Activated CD4-positive, alpha-beta T cell treated with anti-CD3 and anti-CD28 coated beads, Interleukin-2, amount 10 ng/mL, durations not matched to agents 24 days and 14 days (primary cell): ENCODE measurements at regions not wholly inside any gene's neighbourhood (a gene's known extent, or its start where the extent isn't known, plus 50 kb on each side); places are given as distances from the start of the nearest gene placed in this dataset.

Experiments used
- DNase-seq: peaks from one replicate; pipeline ENCODE4 v3.0.0; 2022
- H3K27ac Mint-ChIP-seq: one replicate; pipeline ENCODE4 v1.8.0; 2022; ENCODE audit warnings: mild to moderate bottlenecking, mixed read lengths
- H3K27me3 Mint-ChIP-seq: one replicate; pipeline ENCODE4 v1.8.0; 2022; ENCODE audit warnings: mixed read lengths
- H3K36me3 Mint-ChIP-seq: one replicate; pipeline ENCODE4 v1.8.0; 2022; ENCODE audit warnings: low read depth, mild to moderate bottlenecking, mixed read lengths
- H3K4me1 Mint-ChIP-seq: one replicate; pipeline ENCODE4 v1.8.0; 2021; ENCODE audit warnings: mixed read lengths
- H3K4me3 Mint-ChIP-seq: one replicate; pipeline ENCODE4 v1.8.0; 2022; ENCODE audit warnings: mild to moderate bottlenecking, moderate library complexity, mixed read lengths
- H3K9me3 Mint-ChIP-seq: one replicate; pipeline ENCODE4 v1.8.0; 2021; ENCODE audit warnings: mixed read lengths
- intact Hi-C: fragments of 100-400 bp; cut with micrococcal nuclease; formaldehyde crosslinking; loops from one replicate; pipeline ENCODE4 v1.15.1; 2023

DNA sequence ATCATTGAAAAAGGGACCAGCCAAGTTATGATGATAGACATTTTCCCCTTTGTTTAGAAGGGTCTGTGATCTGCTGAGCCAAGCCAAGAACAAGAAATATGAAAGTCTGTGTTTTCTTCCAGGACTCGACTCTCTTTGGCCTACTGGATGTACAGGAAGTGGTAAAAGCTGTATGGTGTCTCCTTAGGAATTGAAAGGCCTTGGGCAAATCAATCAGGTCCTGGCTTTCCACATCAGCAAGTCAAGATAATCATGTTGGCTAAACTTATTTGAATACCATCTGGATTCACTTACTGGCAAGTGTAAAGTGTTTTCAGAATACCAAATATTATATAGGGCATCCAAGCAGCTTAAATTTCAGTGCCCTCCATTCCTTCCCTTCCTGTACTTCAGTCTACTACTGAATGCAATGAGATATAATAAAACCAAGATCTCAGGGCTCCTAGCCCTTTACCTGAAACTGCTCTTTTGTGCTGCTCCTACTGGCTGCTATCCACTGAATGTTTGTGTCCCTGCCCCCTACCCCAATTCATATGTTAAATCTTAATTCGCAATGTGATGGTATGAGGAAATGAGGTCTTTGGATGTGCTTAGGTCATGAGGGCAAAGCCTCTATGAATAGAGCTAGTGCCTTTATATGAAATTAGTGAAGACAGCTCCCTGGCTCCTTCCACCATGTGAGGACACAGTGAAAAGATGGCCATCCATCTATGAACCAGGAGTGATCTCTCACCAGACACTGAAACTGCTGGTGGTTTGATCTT, 578.0 kb downstream of the SPRY1 start:
- intact Hi-C loops, result no loop called here
- Mint-ChIP-seq H3K4me1 (no peaks in the 10 kb centered on the region), H3K27me3 (no peaks in the 10 kb centered on the region), H3K36me3 (no peaks in the 10 kb centered on the region), H3K27ac (no peak overlapping the region), H3K9me3 (no peaks in the 10 kb centered on the region), H3K4me3 (no peak overlapping the region)
- no peak for DNase-seq

DNA sequence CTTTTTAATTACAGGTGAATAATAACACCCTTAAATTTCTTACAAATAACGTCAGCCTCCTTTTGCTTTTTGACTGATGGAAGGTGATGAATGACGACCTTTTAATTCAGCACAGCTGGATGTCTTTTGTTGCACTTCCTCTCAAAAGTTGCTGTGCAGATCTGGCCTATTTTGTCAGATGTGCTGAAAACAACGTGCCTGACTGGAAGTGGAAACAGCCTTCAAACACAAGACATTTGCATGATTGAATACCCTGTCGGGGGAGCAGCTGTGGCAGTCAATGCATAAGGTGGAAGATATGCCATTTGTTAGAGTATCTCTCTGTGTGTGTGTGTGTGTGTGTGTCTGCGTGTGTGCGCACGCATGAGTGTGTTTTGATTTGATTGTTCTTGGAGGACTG, 579.7 kb downstream of the SPRY1 start:
- Mint-ChIP-seq H3K36me3 (no peaks in the 10 kb centered on the region), H3K4me3 (no peak overlapping the region), H3K9me3 (no peaks in the 10 kb centered on the region), H3K4me1 (no peaks in the 10 kb centered on the region), H3K27me3 (no peaks in the 10 kb centered on the region), H3K27ac (no peak overlapping the region)
- intact Hi-C loops, result no loop called here
- DNase-seq, result no peak

DNA sequence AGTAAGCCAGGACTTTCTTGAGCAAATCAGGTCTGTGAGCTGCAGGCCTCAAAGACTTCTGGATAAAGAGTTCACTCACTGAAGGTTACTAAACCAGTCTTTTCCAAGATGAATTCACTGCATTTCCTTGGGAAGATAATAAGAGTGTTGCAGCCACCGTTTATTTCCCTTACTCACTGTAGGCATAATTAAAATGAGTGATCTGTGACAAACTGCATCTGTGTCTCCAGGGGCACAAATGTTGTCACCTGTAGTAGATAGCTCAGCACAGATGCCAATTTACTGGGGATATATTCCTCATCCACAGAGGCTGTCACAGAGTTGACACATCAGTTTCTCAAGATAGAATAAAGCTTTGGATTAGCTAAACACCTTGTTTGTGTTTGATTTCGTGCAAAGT, 580.2 kb downstream of the SPRY1 start:
- Mint-ChIP-seq H3K9me3 (no peaks in the 10 kb centered on the region), H3K27me3 (no peaks in the 10 kb centered on the region), H3K27ac (no peak overlapping the region), H3K4me1 (no peaks in the 10 kb centered on the region), H3K36me3 (no peaks in the 10 kb centered on the region), H3K4me3 (no peak overlapping the region)
- DNase-seq, result no peak
- intact Hi-C loops, result no loop called here

DNA sequence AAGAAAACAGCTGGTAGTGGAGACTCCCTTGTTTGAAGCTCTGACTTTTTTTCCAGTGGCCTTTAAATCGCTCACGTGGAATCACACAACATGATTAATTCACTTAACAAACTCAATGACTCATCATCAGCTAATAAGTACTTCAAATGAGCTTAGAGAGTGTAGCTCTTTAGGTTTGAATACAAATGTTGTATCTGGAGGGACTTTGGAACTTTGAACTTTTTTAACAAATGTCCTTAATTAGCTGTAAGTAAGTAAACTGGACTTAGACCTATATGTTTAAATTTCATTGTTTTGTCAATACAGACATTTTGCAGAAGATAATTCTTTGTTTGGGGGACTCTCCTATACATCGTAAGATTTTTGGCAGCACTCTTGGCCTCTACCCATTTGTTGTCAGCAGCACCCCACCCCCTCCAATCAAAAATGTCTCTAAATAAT, 581.1 kb downstream of the SPRY1 start:
- H3K4me3 Mint-ChIP-seq, result no peak overlapping the region
- no peak for DNase-seq
- no peaks in the 10 kb centered on the region for H3K4me1 Mint-ChIP-seq
- no peaks in the 10 kb centered on the region for H3K36me3 Mint-ChIP-seq
- intact Hi-C loops, result no loop called here
- H3K27ac Mint-ChIP-seq, result no peak overlapping the region
- H3K9me3 Mint-ChIP-seq, result no peaks in the 10 kb centered on the region
- H3K27me3 Mint-ChIP-seq, result no peaks in the 10 kb centered on the region

DNA sequence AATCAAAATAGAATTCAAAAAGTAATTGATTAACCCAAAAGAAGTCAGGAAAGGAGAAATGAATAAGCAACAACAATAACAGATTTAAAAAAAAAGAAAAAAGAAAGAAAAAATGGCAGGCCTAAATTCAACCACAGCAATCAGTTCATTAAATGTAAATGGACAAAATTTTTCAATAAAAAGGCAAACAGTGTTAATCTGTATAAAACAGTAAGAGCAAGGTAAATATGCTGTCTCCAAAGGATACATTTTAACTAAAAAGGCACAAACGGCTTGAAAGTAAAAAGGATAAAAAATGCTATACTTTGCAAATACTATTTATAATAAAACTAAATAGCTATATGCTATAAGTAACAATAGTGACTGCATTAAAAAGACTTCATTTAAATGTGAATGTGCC, 582.0 kb downstream of the SPRY1 start:
- H3K27ac Mint-ChIP-seq, result no peak overlapping the region
- H3K9me3 Mint-ChIP-seq, result no peaks in the 10 kb centered on the region
- no peak overlapping the region for H3K4me3 Mint-ChIP-seq
- intact Hi-C loops, result no loop called here
- no peaks in the 10 kb centered on the region for H3K36me3 Mint-ChIP-seq
- DNase-seq, result no peak
- no peaks in the 10 kb centered on the region for H3K27me3 Mint-ChIP-seq
- H3K4me1 Mint-ChIP-seq, result no peaks in the 10 kb centered on the region

DNA sequence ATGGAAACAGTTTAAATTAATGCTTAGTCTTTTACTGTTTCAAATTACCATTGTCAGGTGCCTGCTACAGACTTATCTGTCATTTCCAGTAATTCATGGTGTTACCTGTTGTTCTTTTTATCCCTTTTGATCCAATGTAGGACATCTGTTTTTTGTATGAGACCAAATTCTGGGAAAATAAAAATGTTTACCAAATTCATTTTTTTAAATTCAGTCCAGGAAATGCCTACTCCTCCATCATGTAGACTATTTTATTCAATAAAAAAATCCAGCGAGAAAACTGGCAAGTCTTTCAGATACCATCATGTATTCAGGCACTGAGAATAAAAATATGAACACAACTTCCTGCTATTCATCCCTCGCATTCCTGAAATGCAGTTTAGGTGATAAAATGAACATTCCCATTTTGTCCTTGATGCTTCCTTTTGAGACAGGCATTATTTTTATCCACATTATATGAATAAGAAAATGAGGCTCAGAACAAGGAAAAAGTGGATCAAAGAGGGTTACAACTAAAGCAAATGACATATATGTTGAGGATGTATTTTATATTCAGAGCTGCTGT, 584.2 kb downstream of the SPRY1 start:
- Mint-ChIP-seq H3K4me3 (no peak overlapping the region), H3K9me3 (no peaks in the 10 kb centered on the region), H3K27me3 (no peaks in the 10 kb centered on the region), H3K36me3 (no peaks in the 10 kb centered on the region), H3K27ac (no peak overlapping the region), H3K4me1 (no peaks in the 10 kb centered on the region)
- intact Hi-C loops, result no loop called here
- DNase-seq, result no peak

DNA sequence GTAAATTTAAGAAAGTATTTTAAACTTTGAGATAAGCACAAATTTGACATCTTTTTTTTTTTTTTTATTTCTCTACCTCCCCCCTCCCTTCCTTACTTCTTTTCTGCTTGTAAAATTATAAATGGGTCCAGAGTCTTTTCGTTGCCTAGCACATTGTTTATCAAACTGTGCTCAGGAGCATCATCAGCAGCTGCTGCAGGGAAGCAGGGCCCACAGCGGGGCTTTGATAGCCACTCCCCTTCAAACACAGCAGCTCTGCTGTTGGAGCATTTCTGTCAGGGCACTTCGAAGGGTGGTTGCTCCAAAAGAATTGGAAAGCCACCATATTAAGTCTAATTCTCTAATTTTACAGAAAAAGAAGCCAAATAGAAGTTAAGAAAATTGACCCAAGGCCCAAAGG, 588.3 kb downstream of the SPRY1 start:
- Mint-ChIP-seq H3K27me3 (no peaks in the 10 kb centered on the region), H3K4me1 (no peaks in the 10 kb centered on the region), H3K9me3 (no peaks in the 10 kb centered on the region), H3K4me3 (no peak overlapping the region), H3K36me3 (no peaks in the 10 kb centered on the region), H3K27ac (no peak overlapping the region)
- intact Hi-C loops, result no loop called here
- no peak for DNase-seq

DNA sequence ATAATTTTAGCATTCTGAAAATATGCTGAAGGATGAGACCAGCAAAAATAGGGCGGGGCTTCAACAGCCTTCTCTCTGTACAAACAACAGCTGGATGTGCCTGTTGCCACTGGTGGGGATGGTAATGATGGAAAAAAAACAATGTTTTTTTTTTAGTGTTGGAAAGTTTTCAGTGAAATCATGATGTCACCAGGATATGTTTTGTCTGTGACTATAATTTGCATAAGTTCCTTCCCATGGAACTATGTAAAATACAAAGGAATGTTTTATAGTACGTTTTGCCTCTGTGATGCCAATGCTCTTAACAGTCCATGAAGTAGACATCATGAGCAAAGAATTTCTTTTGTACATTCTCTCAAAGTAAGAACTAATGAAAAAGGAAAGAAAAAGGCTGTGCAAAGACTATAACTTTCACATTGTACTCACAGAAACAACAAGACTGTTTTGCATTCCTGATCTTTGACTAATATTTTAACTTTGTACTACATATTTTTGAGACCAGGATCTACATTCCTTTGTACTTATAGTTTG, 589.7 kb downstream of the SPRY1 start:
- H3K9me3 Mint-ChIP-seq, result no peaks in the 10 kb centered on the region
- intact Hi-C loops, result no loop called here

DNA sequence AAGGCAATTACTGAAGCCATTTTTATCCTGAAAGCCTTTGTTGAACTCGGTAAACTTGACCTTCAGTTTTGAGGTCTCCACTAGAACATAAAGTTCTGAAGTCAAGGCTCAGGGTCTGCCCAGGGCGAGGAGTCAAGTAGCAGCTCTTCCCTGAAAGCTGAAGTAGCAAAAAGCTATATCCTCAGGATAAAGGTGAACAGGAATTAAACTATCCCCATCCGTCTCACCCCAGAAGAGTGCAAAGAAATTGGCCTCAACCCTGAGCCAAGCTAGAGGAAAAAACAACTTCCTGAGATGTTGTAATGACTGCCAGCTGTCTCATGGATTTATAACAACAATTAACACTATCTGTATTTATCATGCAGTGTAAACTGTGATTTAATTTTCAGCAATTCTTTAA, 590.8 kb downstream of the SPRY1 start:
- Mint-ChIP-seq H3K4me1 (no peaks in the 10 kb centered on the region), H3K27ac (no peak overlapping the region), H3K36me3 (no peaks in the 10 kb centered on the region), H3K4me3 (no peak overlapping the region), H3K9me3 (no peaks in the 10 kb centered on the region), H3K27me3 (no peaks in the 10 kb centered on the region)
- intact Hi-C loops, result no loop called here
- no peak for DNase-seq

More for the DNA sequence above, 589.7 kb downstream of the SPRY1 start:
- Mint-ChIP-seq H3K27me3 (no peaks in the 10 kb centered on the region), H3K4me3 (no peak overlapping the region), H3K36me3 (no peaks in the 10 kb centered on the region), H3K4me1 (no peaks in the 10 kb centered on the region), H3K27ac (no peak overlapping the region)
- no peak for DNase-seq

DNA sequence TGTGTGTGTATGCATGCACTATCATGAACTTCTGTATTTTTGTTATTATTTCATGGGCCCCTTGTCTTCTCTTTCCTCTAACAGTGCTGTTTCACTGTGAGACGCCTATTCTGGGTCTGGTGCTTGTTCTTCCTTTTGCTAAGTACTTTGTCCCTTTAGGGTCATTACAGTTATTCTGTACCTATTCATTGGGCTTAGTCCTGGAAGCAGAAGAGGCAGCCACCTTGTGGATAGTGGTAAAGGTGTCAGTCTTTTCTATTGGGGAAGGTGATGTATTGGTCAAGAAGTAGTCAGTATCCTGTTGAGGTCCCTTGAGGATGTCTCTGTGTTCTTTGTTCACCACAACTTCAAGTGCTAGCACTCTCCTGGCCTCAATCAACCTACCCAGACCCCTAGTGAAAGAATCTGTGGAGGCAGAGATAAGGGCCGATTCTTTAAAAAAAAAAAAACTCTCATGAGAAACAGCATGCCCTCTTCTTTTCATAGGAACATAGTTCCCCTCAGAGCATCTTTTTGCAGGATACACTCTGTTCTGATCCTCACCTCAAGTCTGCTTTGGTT, 593.8 kb downstream of the SPRY1 start:
- DNase-seq, result no peak
- no peaks in the 10 kb centered on the region for H3K4me1 Mint-ChIP-seq
- H3K4me3 Mint-ChIP-seq, result no peak overlapping the region
- H3K27me3 Mint-ChIP-seq, result no peaks in the 10 kb centered on the region
- H3K9me3 Mint-ChIP-seq, result no peaks in the 10 kb centered on the region
- intact Hi-C loops, result no loop called here
- no peak overlapping the region for H3K27ac Mint-ChIP-seq
- no peaks in the 10 kb centered on the region for H3K36me3 Mint-ChIP-seq

DNA sequence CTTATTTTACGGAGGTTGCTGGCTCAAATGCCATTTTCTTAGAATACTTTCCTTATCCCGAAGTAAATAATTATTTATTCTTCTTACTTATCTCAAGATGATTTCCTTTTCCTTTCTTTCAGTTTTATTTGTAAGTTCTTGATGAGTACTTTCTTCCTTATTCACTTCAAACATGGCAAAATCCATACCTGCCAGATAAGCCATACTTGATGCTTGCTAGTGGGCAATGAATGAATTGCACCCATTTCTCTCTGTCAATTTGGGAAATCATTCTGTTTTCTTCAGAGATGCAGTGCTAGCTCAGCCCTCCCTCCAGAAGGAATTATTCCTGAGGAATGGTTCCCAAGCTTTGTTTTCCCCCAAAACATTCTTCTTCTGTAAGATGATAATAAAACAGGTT, 598.3 kb downstream of the SPRY1 start:
- Mint-ChIP-seq H3K27ac (no peak overlapping the region), H3K4me3 (no peak overlapping the region), H3K9me3 (no peaks in the 10 kb centered on the region), H3K4me1 (no peaks in the 10 kb centered on the region), H3K27me3 (no peaks in the 10 kb centered on the region), H3K36me3 (no peaks in the 10 kb centered on the region)
- DNase-seq, result no peak
- intact Hi-C loops, result no loop called here

DNA sequence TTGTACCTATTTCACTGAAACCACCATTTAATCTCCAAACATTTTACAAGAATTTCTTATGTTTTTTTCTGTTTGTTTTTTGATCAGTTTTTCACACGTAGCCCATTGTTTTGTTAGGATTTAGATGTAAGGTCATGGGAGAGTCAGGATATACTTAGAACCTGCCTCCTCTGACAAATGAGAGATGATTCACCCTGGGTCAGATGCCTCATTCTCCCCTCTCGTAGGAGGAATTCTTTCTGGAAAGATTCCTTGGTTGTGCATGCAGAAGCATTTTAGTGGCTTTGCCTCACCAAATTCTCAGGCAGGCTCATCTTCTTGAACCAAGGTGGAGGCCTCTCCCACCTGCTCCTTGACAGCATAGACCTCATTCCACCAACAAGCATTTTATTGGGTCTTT, 599.3 kb downstream of the SPRY1 start:
- Mint-ChIP-seq H3K36me3 (no peaks in the 10 kb centered on the region), H3K27ac (no peak overlapping the region), H3K9me3 (no peaks in the 10 kb centered on the region), H3K4me1 (no peaks in the 10 kb centered on the region), H3K27me3 (no peaks in the 10 kb centered on the region), H3K4me3 (no peak overlapping the region)
- DNase-seq, result no peak
- intact Hi-C loops, result no loop called here

DNA sequence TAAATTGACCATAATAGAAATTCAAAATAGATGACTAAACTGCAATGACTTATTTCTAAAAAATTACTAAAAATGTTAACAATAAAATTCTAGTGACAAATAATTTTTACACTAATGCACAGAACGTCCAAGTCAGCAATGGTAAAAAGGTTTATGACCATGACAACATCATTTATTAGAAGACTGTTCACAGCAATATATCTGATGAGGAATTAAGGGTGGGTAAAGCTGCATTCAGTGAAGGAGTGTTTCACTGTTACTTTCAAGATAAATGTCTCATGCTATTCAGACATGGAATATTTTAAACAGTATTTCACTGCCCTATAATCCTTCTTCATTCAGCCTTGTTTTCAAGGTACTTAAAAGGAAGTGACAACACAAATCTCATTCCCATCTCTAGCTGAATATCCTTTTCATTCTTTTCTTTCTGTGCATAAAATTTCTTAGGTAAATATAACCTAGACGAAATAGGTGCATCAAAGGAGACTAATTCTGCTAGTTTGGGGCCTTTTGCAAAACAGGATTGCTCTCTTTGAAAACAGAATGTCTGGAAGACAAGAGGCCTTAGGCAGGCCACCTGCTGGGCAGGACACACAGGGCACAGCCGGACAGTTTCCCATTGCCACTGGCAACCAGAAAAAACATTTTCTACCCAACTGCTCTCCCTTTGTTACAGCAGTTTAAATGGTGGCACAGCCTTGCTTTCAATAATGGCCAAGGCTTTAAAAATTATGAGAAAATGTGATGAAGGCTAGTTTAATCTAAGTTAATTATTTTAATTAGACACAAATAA, 600.3 kb downstream of the SPRY1 start:
- no peak overlapping the region for H3K27ac Mint-ChIP-seq
- intact Hi-C loops, result no loop called here
- DNase-seq, result no peak
- H3K36me3 Mint-ChIP-seq, result no peaks in the 10 kb centered on the region
- H3K27me3 Mint-ChIP-seq, result no peaks in the 10 kb centered on the region
- no peaks in the 10 kb centered on the region for H3K9me3 Mint-ChIP-seq
- no peaks in the 10 kb centered on the region for H3K4me1 Mint-ChIP-seq
- no peak overlapping the region for H3K4me3 Mint-ChIP-seq
